ENCODE measurements at regions not wholly inside any gene's neighbourhood (a gene's known extent, or its start where the extent isn't known, plus 50 kb on each side); places are given as distances from the start of the nearest gene placed in this dataset.

DNA sequence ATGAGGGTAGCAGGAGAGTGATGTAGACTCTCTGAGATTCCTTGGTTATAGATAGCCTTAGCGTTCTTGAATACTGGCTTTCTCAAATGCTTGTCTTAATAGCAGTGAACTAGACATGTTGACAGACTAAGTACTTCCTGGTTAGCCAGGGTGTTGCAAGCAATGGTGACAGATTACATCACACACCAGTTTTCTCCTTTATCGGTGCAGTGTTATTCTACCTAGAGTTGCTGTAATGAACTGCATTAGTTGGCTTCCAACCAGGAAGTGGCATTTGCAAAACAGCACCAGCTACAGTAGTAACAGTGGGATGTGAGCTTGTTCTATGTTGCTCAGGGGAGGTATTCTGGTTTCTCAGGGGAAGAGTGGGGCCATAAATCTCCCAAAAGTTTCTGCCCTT, 582.2 kb upstream of the DDX18 start:
- TF ChIP-seq, protein P1, sequence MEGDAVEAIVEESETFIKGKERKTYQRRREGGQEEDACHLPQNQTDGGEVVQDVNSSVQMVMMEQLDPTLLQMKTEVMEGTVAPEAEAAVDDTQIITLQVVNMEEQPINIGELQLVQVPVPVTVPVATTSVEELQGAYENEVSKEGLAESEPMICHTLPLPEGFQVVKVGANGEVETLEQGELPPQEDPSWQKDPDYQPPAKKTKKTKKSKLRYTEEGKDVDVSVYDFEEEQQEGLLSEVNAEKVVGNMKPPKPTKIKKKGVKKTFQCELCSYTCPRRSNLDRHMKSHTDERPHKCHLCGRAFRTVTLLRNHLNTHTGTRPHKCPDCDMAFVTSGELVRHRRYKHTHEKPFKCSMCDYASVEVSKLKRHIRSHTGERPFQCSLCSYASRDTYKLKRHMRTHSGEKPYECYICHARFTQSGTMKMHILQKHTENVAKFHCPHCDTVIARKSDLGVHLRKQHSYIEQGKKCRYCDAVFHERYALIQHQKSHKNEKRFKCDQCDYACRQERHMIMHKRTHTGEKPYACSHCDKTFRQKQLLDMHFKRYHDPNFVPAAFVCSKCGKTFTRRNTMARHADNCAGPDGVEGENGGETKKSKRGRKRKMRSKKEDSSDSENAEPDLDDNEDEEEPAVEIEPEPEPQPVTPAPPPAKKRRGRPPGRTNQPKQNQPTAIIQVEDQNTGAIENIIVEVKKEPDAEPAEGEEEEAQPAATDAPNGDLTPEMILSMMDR (conservative IDR thresholded peaks at IDR 0.05 in 1 of 2, IDR thresholded peaks at IDR 0.05 in 1 of 2; ENCODE audit: low read depth in 1 of 2, low read length in 2 of 2): no peak
- no peak for TF ChIP-seq EZH2 (IDR thresholded peaks at IDR 0.05; ENCODE audit: low read length, missing control alignments)

All from fibroblast of lung (primary cell).